Bronchial epithelial cell (primary cell): ENCODE measurements at regions not wholly inside any gene's neighbourhood (a gene's known extent, or its start where the extent isn't known, plus 50 kb on each side); places are given as distances from the start of the nearest gene placed in this dataset.
A peak's percentile ranks its signal among the peaks of the same experiment; 100 is the strongest.

Experiments
- DNase-seq: peaks from one replicate; pipeline ENCODE4 v3.0.0-alpha.2; 2010; ENCODE audit warnings: low read depth
- FAIRE-seq: peaks from 2 replicates; lab custom pipeline; 2011; peaks lifted over from hg19 to GRCh38; lab: Jason Lieb, UNC
- H3K27me3 ChIP-seq: 2 replicates; pipeline ENCODE4 v1.5.1; 2011; ENCODE audit warnings: low read length; ENCODE audit not compliant: control insufficient read depth, insufficient read depth
- H3K36me3 ChIP-seq: 2 replicates; pipeline ENCODE4 v1.5.1; 2011; ENCODE audit warnings: low read length; ENCODE audit not compliant: control insufficient read depth, insufficient read depth
- H3K4me3 ChIP-seq: 2 replicates; pipeline ENCODE4 v1.5.1; 2011; ENCODE audit warnings: mild to moderate bottlenecking, low read depth, low read length, control low read depth
- TF ChIP-seq, protein P1 (sequence below): IDR thresholded peaks from 2 replicates; pipeline ENCODE4 v1.5.1; 2011; ENCODE audit warnings: mild to moderate bottlenecking, moderate library complexity, low read length, control low read depth, inconsistent platforms; ENCODE audit not compliant: insufficient read depth, severe bottlenecking

DNA sequence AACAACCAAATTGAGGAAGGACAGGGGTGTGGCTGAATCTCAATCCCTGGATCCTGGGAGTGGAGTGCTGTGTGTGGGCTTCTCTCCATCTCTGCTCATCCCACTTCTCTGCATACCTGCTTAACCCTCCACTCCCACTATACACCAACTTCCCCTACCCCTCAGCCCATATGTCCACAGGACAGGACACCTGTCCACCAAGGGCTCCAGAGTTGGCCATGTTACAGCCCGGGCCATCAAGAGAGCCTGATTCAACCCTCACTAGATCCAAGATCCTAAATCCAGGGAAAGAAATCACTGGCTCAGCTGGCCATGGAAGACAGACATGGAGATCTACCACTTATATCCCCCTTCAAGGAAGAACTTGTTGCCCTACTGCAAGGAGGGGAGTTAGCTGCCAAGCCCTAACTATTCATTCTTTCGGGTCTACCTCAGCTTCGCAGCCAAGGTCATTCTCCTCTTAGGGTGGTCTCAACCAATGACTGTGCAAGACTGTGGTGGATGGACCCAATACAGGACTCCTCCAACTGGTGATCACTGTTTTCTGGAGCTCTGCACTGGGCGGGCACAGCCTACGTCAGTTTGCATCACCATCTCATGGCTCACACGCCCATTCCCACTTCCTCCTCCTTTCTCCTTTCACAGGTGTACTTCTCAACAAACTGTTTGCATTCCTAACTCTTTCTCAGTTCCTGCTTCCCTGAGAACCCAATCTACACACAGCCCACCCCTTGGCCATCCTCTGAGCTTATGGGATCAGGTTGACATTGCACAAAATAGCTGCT is 53.7 kb upstream of the ZBTB43 start:
- FAIRE-seq: peak; percentile 60
- no peak overlapping the region for H3K4me3 ChIP-seq
- DNase-seq: peak; percentile 37
- H3K36me3 ChIP-seq: no peaks in the 10 kb centered on the region
- TF ChIP-seq, protein P1, sequence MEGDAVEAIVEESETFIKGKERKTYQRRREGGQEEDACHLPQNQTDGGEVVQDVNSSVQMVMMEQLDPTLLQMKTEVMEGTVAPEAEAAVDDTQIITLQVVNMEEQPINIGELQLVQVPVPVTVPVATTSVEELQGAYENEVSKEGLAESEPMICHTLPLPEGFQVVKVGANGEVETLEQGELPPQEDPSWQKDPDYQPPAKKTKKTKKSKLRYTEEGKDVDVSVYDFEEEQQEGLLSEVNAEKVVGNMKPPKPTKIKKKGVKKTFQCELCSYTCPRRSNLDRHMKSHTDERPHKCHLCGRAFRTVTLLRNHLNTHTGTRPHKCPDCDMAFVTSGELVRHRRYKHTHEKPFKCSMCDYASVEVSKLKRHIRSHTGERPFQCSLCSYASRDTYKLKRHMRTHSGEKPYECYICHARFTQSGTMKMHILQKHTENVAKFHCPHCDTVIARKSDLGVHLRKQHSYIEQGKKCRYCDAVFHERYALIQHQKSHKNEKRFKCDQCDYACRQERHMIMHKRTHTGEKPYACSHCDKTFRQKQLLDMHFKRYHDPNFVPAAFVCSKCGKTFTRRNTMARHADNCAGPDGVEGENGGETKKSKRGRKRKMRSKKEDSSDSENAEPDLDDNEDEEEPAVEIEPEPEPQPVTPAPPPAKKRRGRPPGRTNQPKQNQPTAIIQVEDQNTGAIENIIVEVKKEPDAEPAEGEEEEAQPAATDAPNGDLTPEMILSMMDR: no peak
- H3K27me3 ChIP-seq: peaks cover 2% of the 10 kb centered on the region

DNA sequence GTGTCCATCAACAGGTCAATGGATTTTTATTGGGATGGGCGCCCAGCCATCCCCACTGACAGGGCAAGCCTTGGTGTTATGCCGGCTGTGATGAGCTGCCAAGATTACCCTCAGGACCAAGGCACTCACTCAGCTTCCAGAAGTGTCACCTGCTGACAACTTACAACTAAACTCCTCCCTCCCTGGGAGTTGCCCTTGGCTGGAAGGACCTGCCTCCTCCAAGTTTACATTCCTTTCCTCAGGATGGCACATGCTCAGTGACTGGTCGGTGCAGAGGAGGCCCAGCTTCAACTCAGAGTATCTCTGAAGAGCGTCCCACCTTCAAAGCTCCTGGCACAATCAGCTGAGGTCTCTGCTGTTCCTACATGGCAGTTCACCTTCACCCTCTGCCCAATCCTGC is 52.5 kb upstream of the ZBTB43 start:
- H3K27me3 ChIP-seq: peaks cover 6% of the 10 kb centered on the region
- FAIRE-seq (peak; percentile 28), DNase-seq (peak; percentile 53)
- no peaks in the 10 kb centered on the region for H3K36me3 ChIP-seq
- TF ChIP-seq, protein P1: no peak
- H3K4me3 ChIP-seq: no peak overlapping the region

DNA sequence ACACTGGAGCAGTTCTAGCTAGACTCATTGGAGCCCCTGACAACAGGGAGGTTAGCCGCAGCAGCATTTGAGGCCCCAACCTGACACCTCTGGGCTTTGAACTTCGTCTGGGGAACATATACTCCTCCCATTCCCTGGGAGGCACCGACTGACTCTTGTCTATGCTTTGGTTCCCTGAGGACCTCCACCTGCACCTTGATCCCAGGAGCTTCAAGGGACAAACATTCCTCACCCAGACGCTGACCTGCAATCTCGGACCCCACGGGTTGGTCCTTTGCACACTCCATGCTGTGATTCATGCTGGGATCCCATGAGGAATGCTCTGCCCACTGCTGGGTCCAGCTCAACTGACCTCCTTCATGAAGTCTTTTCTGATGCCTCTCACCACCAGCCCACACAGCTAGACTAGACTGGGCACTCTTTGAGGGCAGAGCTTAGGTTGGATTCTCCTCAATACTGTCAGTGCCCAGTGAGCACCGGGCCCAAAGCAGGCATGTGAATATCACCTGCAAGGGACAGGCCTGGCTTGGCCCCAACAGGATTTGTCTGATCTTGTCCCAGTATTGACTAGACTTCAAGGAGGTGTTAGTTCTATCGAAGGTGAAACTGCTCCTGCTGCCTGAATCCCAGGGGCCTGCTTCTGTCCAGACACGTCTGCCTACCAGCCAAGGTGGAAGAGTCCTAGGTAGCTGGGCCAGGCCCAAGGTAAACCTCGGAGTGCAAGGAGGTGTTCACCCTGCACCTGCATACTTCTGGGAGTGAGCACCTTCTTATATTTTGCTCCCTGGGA is 51.8 kb upstream of the ZBTB43 start:
- Histone ChIP-seq H3K4me3 (no peak overlapping the region), H3K27me3 (peaks cover 6% of the 10 kb centered on the region), H3K36me3 (no peaks in the 10 kb centered on the region)
- FAIRE-seq (peak; percentile 58), DNase-seq (peak; percentile 91)
- TF ChIP-seq, protein P1: no peak

DNA sequence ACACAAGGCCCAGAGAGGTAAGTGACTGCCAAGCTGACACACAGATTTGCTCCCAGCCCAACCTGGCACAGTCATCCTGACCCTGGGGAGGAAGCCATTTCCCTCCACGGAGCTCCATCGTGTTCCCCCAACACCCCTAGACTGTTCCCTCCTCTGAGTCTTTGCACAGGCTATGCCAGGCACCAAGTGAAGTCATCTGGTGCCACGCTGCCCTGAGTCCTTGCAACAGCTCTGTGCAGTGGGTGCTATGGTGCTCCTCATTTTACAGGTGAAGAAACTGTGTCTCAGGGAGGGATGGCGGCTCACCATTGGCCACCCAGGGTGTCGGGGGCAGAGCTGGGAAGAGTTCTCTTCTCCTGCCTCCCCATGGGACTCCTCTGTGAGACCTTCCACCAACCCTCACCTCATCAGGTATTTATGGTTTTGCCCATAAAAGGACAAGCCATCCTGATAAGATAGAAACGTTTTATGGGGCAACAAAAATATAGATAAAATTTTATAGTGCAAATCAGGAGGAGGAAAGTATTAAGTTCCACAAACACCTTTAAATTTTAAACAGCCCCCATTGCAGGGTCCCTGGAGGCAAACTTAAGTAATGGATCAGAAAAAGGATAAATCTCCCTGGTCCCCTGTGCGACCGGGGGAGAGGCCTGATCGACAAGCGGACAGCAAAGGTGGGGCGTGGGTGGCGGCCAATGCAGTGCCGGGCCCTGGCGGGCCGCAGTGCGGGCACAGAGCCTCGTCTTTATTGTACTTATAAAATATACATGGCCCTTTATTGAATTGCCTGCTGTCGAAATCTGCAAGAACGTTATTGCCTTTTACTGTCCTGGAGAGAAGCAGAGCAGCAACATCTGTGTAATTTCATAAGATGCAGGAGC is 50.2 kb upstream of the ZBTB43 start:
- DNase-seq: no peak
- H3K36me3 ChIP-seq: no peaks in the 10 kb centered on the region
- H3K27me3 ChIP-seq: peaks cover 6% of the 10 kb centered on the region
- no peak overlapping the region for H3K4me3 ChIP-seq
- peak; percentile 28 for FAIRE-seq
- TF ChIP-seq, protein P1: no peak
